OCI-LY7 (cell line): ENCODE measurements at regions not wholly inside any gene's neighbourhood (a gene's known extent, or its start where the extent isn't known, plus 50 kb on each side); places are given as distances from the start of the nearest gene placed in this dataset.

Experiments used
- EZH2phosphoT487 ChIP-seq: fragments of 200-600 bp; sonication (generic); IDR thresholded peaks from 2 replicates; pipeline ENCODE4 v1.6.1; 2018; ENCODE audit warnings: low read depth, borderline replicate concordance, mild to moderate bottlenecking, mixed run types, antibody characterized with exemption, low read length, moderate library complexity, mixed read lengths
- TF ChIP-seq, protein P1 (sequence below): fragments of 200-600 bp; sonication (generic); conservative IDR thresholded peaks from 2 replicates; pipeline ENCODE4 v1.5.1; 2014; ENCODE audit warnings: mild to moderate bottlenecking, antibody characterized with exemption, low read length, moderate library complexity, mixed read lengths

DNA sequence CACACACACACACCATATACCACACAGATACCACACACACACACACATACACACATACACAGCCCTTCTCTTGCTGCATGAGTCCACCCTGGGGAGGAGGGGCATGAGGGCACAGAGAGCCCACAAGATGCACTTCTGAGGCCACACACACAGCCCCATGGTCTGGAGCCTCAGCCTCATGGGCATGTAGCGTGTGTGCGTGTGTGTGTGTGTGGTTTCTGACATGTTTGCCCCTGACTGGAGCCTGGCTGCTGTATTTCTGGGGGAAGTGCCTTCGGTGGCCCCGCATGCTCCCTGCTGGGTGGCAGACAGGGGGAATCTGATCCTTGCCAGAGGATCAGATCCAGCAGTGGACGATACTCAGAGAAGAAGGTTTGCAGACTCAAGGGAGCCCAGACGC, 97.0 kb upstream of the PRR5 start:
- TF ChIP-seq, protein P1, sequence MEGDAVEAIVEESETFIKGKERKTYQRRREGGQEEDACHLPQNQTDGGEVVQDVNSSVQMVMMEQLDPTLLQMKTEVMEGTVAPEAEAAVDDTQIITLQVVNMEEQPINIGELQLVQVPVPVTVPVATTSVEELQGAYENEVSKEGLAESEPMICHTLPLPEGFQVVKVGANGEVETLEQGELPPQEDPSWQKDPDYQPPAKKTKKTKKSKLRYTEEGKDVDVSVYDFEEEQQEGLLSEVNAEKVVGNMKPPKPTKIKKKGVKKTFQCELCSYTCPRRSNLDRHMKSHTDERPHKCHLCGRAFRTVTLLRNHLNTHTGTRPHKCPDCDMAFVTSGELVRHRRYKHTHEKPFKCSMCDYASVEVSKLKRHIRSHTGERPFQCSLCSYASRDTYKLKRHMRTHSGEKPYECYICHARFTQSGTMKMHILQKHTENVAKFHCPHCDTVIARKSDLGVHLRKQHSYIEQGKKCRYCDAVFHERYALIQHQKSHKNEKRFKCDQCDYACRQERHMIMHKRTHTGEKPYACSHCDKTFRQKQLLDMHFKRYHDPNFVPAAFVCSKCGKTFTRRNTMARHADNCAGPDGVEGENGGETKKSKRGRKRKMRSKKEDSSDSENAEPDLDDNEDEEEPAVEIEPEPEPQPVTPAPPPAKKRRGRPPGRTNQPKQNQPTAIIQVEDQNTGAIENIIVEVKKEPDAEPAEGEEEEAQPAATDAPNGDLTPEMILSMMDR: no peak
- TF ChIP-seq EZH2phosphoT487: no peak
